ENCODE measurements at regions not wholly inside any gene's neighbourhood (a gene's known extent, or its start where the extent isn't known, plus 50 kb on each side); places are given as distances from the start of the nearest gene placed in this dataset.

DNA sequence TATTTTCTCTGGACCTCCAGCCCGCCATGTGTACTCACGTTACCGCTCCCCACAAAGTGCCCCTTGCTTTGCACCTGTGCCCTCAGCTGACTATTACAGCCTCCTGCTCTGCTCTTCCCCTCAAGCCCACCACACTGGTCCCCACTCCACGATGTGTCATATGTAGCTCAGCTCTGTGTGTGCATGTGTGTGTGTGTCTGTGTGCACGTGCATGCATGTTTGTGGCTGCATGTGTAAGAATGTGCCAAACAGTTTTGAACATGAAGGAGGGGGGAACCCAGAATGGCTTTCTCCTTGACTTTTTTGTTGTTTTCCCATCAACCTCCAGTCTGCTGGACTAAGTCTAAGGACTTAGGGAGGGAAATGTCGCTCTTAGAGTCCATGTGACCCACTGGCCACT is 54.8 kb upstream of the BTRC start:
- no peak for DNase-seq (ENCODE audit: low read depth)
- no peak overlapping the region for H3K4me3 ChIP-seq (ENCODE audit: low read length)
- TF ChIP-seq, protein P1, sequence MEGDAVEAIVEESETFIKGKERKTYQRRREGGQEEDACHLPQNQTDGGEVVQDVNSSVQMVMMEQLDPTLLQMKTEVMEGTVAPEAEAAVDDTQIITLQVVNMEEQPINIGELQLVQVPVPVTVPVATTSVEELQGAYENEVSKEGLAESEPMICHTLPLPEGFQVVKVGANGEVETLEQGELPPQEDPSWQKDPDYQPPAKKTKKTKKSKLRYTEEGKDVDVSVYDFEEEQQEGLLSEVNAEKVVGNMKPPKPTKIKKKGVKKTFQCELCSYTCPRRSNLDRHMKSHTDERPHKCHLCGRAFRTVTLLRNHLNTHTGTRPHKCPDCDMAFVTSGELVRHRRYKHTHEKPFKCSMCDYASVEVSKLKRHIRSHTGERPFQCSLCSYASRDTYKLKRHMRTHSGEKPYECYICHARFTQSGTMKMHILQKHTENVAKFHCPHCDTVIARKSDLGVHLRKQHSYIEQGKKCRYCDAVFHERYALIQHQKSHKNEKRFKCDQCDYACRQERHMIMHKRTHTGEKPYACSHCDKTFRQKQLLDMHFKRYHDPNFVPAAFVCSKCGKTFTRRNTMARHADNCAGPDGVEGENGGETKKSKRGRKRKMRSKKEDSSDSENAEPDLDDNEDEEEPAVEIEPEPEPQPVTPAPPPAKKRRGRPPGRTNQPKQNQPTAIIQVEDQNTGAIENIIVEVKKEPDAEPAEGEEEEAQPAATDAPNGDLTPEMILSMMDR (IDR thresholded peaks at IDR 0.05; ENCODE audit: insufficient read depth, low read depth, low read length, missing control alignments), result no peak

DNA sequence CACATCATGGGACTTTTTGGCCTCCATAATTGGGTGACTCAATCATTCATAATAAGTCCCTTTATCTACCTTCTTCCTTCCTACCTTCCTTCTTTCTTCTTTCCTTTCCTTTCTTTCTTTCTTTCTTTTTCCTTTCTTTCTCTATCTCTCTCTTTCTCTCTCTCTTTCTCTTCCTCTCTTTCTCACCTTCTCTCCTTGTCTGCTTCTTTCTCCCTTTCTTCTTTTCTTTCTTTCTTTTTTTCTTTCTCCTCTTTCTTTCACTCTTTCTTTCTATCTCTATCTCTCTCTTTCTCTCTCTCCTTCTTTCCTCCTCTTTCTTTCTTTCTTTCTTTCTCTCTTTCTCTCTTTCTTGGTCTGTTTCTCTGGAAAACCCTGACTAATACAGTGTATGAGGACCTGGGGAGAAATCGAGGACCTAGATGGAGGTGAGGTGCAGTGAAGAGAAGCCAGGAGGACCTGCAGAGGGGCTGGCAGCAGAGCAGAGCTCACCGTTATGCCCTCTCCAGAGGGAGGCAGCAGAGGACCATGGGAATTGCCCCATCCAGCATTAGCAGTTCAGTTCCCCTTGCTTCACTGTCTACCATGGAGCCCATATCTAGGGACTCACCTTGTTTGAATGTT is 52.7 kb upstream of the BTRC start:
- no peak overlapping the region for H3K4me3 ChIP-seq (ENCODE audit: low read length)
- DNase-seq (ENCODE audit: low read depth), result peak; percentile 85
- TF ChIP-seq, protein P1 (IDR thresholded peaks at IDR 0.05; ENCODE audit: insufficient read depth, low read depth, low read length, missing control alignments), result peak; percentile 94

DNA sequence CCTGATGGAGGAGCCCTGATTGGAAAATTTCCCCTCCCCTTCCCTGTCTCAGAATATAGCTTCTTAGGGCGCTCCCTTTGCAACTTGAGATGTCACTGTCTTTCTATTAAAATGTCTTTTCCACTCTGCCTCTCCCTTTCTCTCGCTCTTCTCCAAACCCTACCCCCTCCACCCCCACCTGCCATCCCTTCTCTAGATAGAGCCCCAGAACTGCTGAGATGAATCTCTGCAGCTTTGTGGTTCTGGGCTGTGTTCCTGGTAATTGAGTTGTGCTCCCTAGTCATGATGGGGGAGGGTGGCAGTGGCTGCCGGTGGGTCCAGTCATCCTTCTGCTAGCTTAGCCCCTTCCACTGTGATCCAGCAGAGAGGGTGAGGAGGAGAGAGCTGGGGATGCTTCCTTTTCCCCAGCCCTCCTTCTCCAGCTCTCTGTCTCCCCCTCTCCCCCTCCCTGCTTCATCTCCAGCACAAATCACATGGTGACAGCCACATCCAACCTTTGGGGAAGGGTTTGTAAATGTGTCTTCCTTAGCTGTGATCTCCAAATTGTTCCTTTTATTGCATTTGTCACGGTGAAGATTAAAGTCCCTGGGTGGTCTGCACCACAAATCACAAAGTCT is 50.8 kb upstream of the BTRC start:
- TF ChIP-seq, protein P1 (IDR thresholded peaks at IDR 0.05; ENCODE audit: insufficient read depth, low read depth, low read length, missing control alignments), result no peak
- H3K4me3 ChIP-seq (ENCODE audit: low read length), result no peak overlapping the region

More for the DNA sequence above, 50.8 kb upstream of the BTRC start:
- no peak for DNase-seq (ENCODE audit: low read depth)

All from epithelial cell of esophagus (primary cell).